Central memory CD8-positive, alpha-beta T cell (primary cell): ENCODE measurements at regions not wholly inside any gene's neighbourhood (a gene's known extent, or its start where the extent isn't known, plus 50 kb on each side); places are given as distances from the start of the nearest gene placed in this dataset.

Experiments used
- ATAC-seq: fragments of 150-1000 bp; cut with Tn5 transposase; replicated peaks from 2 replicates; pipeline ENCODE4 v1.10.0; 2022; ENCODE audit warnings: mild to moderate bottlenecking, moderate FRiP score, moderate number of reproducible peaks; ENCODE audit not compliant: poor library complexity, severe bottlenecking; ENCODE audit errors: extremely low read depth
- DNase-seq, 2 donors: peaks; one replicate each; pipeline ENCODE4 v3.0.0; 2021; ENCODE audit warnings: low spot score in 2 of 2
- H3K27ac Mint-ChIP-seq: one replicate; pipeline ENCODE4 v1.8.0; 2022; ENCODE audit warnings: low read depth, mild to moderate bottlenecking, moderate library complexity, mixed read lengths
- H3K27me3 Mint-ChIP-seq: one replicate; pipeline ENCODE4 v1.8.0; 2022; ENCODE audit warnings: mixed read lengths
- H3K36me3 Mint-ChIP-seq: one replicate; pipeline ENCODE4 v1.8.0; 2022; ENCODE audit warnings: mild to moderate bottlenecking, moderate library complexity, mixed read lengths; ENCODE audit not compliant: insufficient read depth
- H3K4me1 Mint-ChIP-seq: one replicate; pipeline ENCODE4 v1.8.0; 2022; ENCODE audit warnings: mixed read lengths
- H3K4me3 Mint-ChIP-seq: one replicate; pipeline ENCODE4 v1.8.0; 2022; ENCODE audit warnings: mild to moderate bottlenecking, moderate library complexity, mixed read lengths
- H3K9me3 Mint-ChIP-seq: one replicate; pipeline ENCODE4 v1.8.0; 2022; ENCODE audit warnings: mixed read lengths

GRCh38 chr21:27818847-27819246 is 852.0 kb upstream of the ADAMTS5 start:
- Mint-ChIP-seq H3K27ac (no peak overlapping the region), H3K9me3 (no peaks in the 10 kb centered on the region), H3K27me3 (no peaks in the 10 kb centered on the region), H3K4me1 (no peaks in the 10 kb centered on the region), H3K4me3 (no peak overlapping the region), H3K36me3 (no peaks in the 10 kb centered on the region)
- no peak for DNase-seq
- ATAC-seq, result no peak

- H3K27me3 Mint-ChIP-seq, result no peaks in the 10 kb centered on the region
- H3K9me3 Mint-ChIP-seq, result no peaks in the 10 kb centered on the region
- no peaks in the 10 kb centered on the region for H3K36me3 Mint-ChIP-seq
- no peak for DNase-seq
- no peak for ATAC-seq
- H3K27ac Mint-ChIP-seq, result no peak overlapping the region
- no peak overlapping the region for H3K4me3 Mint-ChIP-seq
- no peaks in the 10 kb centered on the region for H3K4me1 Mint-ChIP-seq
These were observed 851.2 kb upstream of the ADAMTS5 start for GRCh38 chr21:27817902-27818623.

DNA sequence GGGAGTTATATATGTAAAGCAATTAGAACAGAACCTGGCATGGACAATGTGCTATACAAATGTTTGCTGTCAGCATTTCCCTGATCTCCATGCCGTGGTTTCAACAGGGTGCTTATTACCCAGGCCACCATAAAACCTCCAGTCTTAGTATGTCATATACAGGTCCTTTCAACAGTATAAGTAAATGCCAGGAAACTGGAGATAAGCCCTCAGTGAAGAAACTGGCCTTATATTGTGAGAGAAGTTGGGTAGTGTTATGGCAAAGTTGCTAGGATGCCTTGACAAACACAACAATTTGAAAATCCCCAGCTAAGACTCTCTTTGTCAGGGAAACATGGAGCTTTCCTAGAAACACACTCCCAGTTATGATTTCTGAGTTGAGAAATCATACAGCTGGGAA is 850.2 kb upstream of the ADAMTS5 start:
- Mint-ChIP-seq H3K9me3 (no peaks in the 10 kb centered on the region), H3K4me1 (no peaks in the 10 kb centered on the region), H3K36me3 (peaks cover 2% of the 10 kb centered on the region), H3K4me3 (no peak overlapping the region), H3K27ac (no peak overlapping the region), H3K27me3 (no peaks in the 10 kb centered on the region)
- no peak for DNase-seq
- no peak for ATAC-seq

DNA sequence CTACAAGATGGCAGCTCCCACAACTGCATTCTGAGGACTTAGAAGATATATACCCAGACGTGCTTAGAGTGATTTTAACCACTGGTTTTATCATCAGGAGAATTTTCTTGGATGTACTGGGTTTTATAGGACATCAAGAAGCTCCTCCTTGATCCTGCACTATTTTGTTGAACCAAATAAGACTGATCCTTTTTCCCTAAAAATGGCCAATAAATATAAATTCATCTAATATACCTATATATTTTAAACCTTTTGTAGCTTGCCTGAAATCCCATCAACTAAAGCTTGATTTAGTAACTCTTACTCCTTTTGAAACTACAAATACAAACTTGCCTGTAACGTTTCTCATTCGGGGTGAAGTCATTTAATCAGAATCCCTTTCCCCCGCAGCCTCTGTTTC is 849.4 kb upstream of the ADAMTS5 start:
- H3K27me3 Mint-ChIP-seq, result no peaks in the 10 kb centered on the region
- H3K4me1 Mint-ChIP-seq, result no peaks in the 10 kb centered on the region
- H3K4me3 Mint-ChIP-seq, result no peak overlapping the region
- DNase-seq, result no peak
- no peak for ATAC-seq
- H3K27ac Mint-ChIP-seq, result no peak overlapping the region
- peaks cover 2% of the 10 kb centered on the region for H3K36me3 Mint-ChIP-seq
- no peaks in the 10 kb centered on the region for H3K9me3 Mint-ChIP-seq

DNA sequence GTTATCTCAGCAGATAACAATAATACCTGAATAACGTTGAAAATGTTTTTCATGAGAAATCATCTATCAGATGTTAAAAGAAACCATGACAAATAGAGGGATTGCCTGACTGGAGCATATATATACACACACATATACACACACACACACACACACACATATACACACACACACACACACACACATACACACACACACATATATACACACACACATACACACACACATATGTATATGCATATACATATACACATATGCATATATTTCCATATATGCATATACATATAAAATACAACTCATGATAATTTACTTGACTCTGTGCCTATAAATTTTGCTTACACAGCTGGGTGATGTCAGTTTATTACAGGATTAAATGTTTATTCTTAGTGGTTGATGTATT is 847.3 kb upstream of the ADAMTS5 start:
- Mint-ChIP-seq H3K36me3 (peaks cover 2% of the 10 kb centered on the region), H3K4me3 (no peak overlapping the region), H3K4me1 (no peaks in the 10 kb centered on the region), H3K27me3 (no peaks in the 10 kb centered on the region), H3K27ac (no peak overlapping the region), H3K9me3 (no peaks in the 10 kb centered on the region)
- no peak for DNase-seq
- no peak for ATAC-seq

- Mint-ChIP-seq H3K27me3 (no peaks in the 10 kb centered on the region), H3K27ac (no peak overlapping the region), H3K4me1 (no peaks in the 10 kb centered on the region), H3K36me3 (peaks cover 2% of the 10 kb centered on the region), H3K4me3 (no peak overlapping the region), H3K9me3 (no peaks in the 10 kb centered on the region)
- ATAC-seq (no peak), DNase-seq (no peak)
These were observed 846.9 kb upstream of the ADAMTS5 start for GRCh38 chr21:27813750-27814149.

DNA sequence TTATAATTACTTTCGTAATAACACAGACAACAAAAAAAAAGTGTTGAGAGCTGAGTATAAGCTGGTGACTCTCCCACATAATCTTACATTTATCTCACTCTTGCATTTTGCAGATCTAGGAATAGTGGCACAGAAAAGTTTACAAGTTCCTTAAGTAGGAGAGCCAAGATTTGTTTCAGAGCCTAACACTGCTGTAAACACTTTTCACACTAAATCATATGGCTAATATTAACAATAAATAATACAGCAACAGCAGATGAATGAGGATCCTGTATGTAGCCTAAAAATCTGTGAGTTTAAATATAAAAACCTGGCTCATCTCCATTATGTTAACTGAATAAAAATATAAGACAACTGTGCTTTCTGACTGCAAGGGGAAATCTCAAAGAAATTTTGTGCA is 846.5 kb upstream of the ADAMTS5 start:
- Mint-ChIP-seq H3K9me3 (no peaks in the 10 kb centered on the region), H3K4me3 (no peak overlapping the region), H3K27me3 (no peaks in the 10 kb centered on the region), H3K27ac (no peak overlapping the region), H3K36me3 (peaks cover 2% of the 10 kb centered on the region), H3K4me1 (no peaks in the 10 kb centered on the region)
- no peak for DNase-seq
- ATAC-seq, result no peak

DNA sequence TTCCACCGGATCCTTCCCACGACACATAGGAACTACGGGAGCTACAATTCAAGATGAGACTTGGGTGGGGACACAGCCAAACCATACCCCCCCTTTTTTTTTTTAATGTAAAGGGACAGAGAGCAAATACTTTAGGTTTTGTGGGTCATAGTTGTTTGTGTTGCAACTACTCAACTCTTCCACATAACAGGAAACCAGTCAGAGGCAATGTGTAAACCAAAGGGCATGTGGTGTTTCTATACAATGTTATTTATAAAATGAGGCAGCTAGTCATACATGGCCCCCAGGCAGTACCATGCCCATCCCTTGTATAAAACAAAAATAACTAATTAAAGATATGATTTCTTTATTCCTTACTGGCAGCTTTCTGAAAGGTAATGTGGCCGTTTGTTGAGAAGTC is 845.4 kb upstream of the ADAMTS5 start:
- no peaks in the 10 kb centered on the region for H3K4me1 Mint-ChIP-seq
- H3K27ac Mint-ChIP-seq, result no peak overlapping the region
- DNase-seq (no peak), ATAC-seq (no peak)
- no peaks in the 10 kb centered on the region for H3K27me3 Mint-ChIP-seq
- H3K36me3 Mint-ChIP-seq, result peaks cover 2% of the 10 kb centered on the region
- H3K9me3 Mint-ChIP-seq, result peaks cover 5% of the 10 kb centered on the region
- H3K4me3 Mint-ChIP-seq, result no peak overlapping the region

- no peak for ATAC-seq
- no peaks in the 10 kb centered on the region for H3K27me3 Mint-ChIP-seq
- H3K4me1 Mint-ChIP-seq, result no peaks in the 10 kb centered on the region
- H3K4me3 Mint-ChIP-seq, result no peak overlapping the region
- peaks cover 2% of the 10 kb centered on the region for H3K36me3 Mint-ChIP-seq
- peaks cover 5% of the 10 kb centered on the region for H3K9me3 Mint-ChIP-seq
- no peak overlapping the region for H3K27ac Mint-ChIP-seq
- no peak for DNase-seq
These were observed 842.0 kb upstream of the ADAMTS5 start for GRCh38 chr21:27808923-27809322.

DNA sequence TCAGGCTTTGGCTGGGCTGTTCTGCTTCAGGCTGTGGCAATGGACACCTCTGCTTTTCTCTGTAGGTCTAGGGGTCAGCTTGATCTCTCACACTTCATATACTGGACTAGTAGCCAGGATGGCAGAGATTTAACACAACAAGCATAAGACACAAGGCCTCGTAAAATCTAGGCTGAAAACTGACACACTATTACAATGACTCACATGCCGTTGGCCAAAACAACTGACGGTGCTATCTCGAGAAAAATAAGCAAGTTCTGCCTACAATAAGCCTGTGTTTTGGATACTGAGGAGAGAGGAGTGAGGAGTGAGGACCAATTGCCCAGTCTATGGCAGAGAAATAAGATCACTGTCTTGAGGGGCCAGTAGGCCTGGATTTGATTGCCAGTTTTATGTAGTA is 840.7 kb upstream of the ADAMTS5 start:
- H3K27me3 Mint-ChIP-seq, result no peaks in the 10 kb centered on the region
- ATAC-seq, result no peak

DNA sequence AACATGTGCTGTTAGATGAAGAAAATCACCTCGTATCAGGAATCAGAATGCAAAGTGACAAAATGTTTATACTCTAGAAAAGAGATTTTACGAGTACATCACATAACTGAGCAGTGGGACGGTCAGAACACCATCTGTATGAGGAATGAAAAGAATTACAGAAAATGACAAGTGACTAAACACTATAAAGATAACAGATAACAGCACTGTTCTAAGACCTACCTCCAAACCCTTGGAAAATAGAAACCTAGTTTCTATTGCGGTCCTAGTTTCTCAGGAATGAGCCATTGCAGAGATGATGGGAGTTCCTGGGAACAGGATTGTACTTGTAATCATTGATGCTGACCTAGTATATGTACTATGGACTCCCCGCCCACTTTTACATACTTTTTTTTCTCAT is 839.4 kb upstream of the ADAMTS5 start:
- Mint-ChIP-seq H3K9me3 (peaks cover 5% of the 10 kb centered on the region), H3K4me3 (no peak overlapping the region), H3K36me3 (no peaks in the 10 kb centered on the region), H3K4me1 (no peaks in the 10 kb centered on the region), H3K27ac (no peak overlapping the region), H3K27me3 (no peaks in the 10 kb centered on the region)
- no peak for DNase-seq
- ATAC-seq, result no peak

More for the DNA sequence above, 840.7 kb upstream of the ADAMTS5 start:
- Mint-ChIP-seq H3K4me3 (no peak overlapping the region), H3K36me3 (peaks cover 2% of the 10 kb centered on the region), H3K27ac (no peak overlapping the region), H3K9me3 (peaks cover 5% of the 10 kb centered on the region), H3K4me1 (no peaks in the 10 kb centered on the region)
- DNase-seq, result no peak

DNA sequence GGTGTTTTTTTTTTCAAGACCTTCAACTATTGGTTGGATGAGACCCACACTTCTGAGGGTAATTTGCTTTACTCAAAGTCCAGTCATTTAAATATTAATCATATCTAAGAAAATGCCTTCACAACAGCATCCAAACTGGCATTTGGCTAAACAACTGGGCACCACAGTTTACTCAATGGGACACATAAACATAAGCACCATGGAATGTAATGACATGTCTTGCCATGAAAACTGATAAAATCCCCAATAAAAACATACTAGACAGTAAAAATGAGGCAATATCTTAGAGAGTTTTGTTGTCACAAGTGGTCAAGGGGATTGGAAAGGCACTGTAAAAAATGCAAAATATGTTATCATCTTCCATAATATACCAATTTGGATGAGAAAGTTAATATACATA is 838.8 kb upstream of the ADAMTS5 start:
- no peak for DNase-seq
- Mint-ChIP-seq H3K9me3 (peaks cover 5% of the 10 kb centered on the region), H3K27me3 (no peaks in the 10 kb centered on the region), H3K36me3 (no peaks in the 10 kb centered on the region), H3K4me1 (no peaks in the 10 kb centered on the region), H3K27ac (no peak overlapping the region), H3K4me3 (no peak overlapping the region)
- no peak for ATAC-seq

GRCh38 chr21:27804515-27804914 is 837.6 kb upstream of the ADAMTS5 start:
- H3K36me3 Mint-ChIP-seq, result no peaks in the 10 kb centered on the region
- H3K4me3 Mint-ChIP-seq, result no peak overlapping the region
- ATAC-seq, result no peak
- no peaks in the 10 kb centered on the region for H3K27me3 Mint-ChIP-seq
- H3K27ac Mint-ChIP-seq, result no peak overlapping the region
- no peaks in the 10 kb centered on the region for H3K4me1 Mint-ChIP-seq
- DNase-seq, result no peak
- peaks cover 5% of the 10 kb centered on the region for H3K9me3 Mint-ChIP-seq
